Neural progenitor cell (in vitro differentiated cells): ENCODE measurements at regions not wholly inside any gene's neighbourhood (a gene's known extent, or its start where the extent isn't known, plus 50 kb on each side); places are given as distances from the start of the nearest gene placed in this dataset.

Experiments
- CTCF ChIP-seq: fragments of 200-600 bp; sonication (generic); IDR thresholded peaks from 2 replicates; pipeline ENCODE4 v1.5.1; 2017; ENCODE audit warnings: antibody characterized with exemption, mild to moderate bottlenecking
- EZH2phosphoT487 ChIP-seq: fragments of 200-600 bp; sonication (generic); IDR thresholded peaks from 2 replicates; pipeline ENCODE4 v1.6.1; 2017; ENCODE audit warnings: antibody characterized with exemption

DNA sequence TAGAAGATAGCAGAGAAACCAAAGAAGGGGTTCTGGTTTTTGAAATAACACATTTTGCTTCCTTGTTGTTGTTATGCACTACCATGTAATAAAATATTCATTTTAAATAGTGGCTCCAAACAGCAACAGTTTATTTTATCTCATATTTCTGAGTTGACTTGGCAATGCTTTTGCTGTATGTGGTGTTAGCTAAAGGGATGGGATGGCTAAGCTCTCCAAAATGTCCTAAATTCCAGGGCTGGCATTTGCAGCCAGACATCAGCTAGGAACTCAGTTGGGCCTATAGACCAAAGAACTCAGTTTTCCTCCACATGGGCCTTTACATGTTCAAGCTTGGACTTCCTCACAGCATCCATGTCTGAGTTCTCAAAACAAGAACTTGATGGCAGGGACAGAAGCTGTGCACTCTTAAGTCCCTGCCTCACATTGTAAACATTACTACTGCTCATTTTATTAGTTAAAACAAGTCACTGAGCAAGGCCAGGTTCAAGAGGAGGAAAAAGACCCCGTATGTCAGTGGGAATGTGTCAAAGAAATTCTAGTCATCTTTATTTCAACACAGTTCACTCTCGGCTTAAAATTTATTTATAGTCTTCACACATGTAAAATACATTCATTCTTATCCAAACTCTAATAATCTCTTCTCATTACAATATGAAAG lies 819.3 kb upstream of the PCDH20 start:
- TF ChIP-seq EZH2phosphoT487 (no peak), CTCF (no peak)
